Neural cell (in vitro differentiated cells): ENCODE measurements at regions not wholly inside any gene's neighbourhood (a gene's known extent, or its start where the extent isn't known, plus 50 kb on each side); places are given as distances from the start of the nearest gene placed in this dataset.

Experiments
- H2AFZ ChIP-seq: fragments of 200-600, 300-800 bp; sonication (generic), shearing (Covaris generic); 2 replicates; pipeline ENCODE4 v1.6.0; 2014; ENCODE audit warnings: low read depth, mild to moderate bottlenecking, antibody characterized with exemption, low read length, moderate library complexity
- H3F3A ChIP-seq: fragments of 200-600 bp; shearing (Covaris generic); 2 replicates; pipeline ENCODE4 v1.6.1; 2016; ENCODE audit warnings: mild to moderate bottlenecking, moderate library complexity, mixed read lengths, antibody characterized with exemption, low read length; ENCODE audit not compliant: insufficient read depth, poor library complexity, severe bottlenecking
- H3K27ac ChIP-seq: fragments of 200-600, 300-800 bp; sonication (generic), shearing (Covaris generic); 2 replicates; pipeline ENCODE4 v1.5.1; 2014; ENCODE audit warnings: mild to moderate bottlenecking, low read length, moderate library complexity
- H3K27me3 ChIP-seq: fragments of 300-800, 200-600 bp; sonication (generic), shearing (Covaris generic); 2 replicates; pipeline ENCODE4 v1.6.0; 2014; ENCODE audit warnings: mild to moderate bottlenecking, low read depth, low read length, moderate library complexity; ENCODE audit not compliant: insufficient read depth
- H3K36me3 ChIP-seq: fragments of 300-800, 200-600 bp; sonication (generic), shearing (Covaris generic); 2 replicates; pipeline ENCODE4 v1.5.1; 2014; ENCODE audit warnings: mild to moderate bottlenecking, antibody characterized with exemption, low read length, moderate library complexity; ENCODE audit not compliant: insufficient read depth
- H3K4me2 ChIP-seq: fragments of 300-800, 200-600 bp; sonication (generic), shearing (Covaris generic); 2 replicates; pipeline ENCODE4 v1.6.0; 2014; ENCODE audit warnings: mild to moderate bottlenecking, low read length
- H3K4me3 ChIP-seq: fragments of 300-800, 200-600 bp; sonication (generic), shearing (Covaris generic); 2 replicates; pipeline ENCODE4 v1.5.1; 2014; ENCODE audit warnings: mild to moderate bottlenecking, low read length, moderate library complexity
- H3K79me2 ChIP-seq: fragments of 200-600 bp; shearing (Covaris generic); replicated peaks from 2 replicates; pipeline ENCODE4 v1.6.0; 2014; ENCODE audit warnings: mild to moderate bottlenecking, low read length, moderate library complexity; ENCODE audit not compliant: insufficient read depth
- H3K9ac ChIP-seq: fragments of 300-800, 200-600 bp; sonication (generic), shearing (Covaris generic); 2 replicates; pipeline ENCODE4 v1.6.1; 2016; ENCODE audit warnings: mild to moderate bottlenecking, low read length, mixed read lengths
- H3K9me2 ChIP-seq: fragments of 200-600 bp; shearing (Covaris generic); 2 replicates; pipeline ENCODE4 v1.6.1; 2016; ENCODE audit warnings: mild to moderate bottlenecking, low read length, mixed read lengths; ENCODE audit not compliant: insufficient read depth
- H3K9me3 ChIP-seq: fragments of 200-600, 300-800 bp; sonication (generic), shearing (Covaris generic); 2 replicates; pipeline ENCODE4 v1.6.1; 2016; ENCODE audit warnings: mild to moderate bottlenecking, mixed run types, low read length, moderate library complexity, mixed read lengths
- H4K20me1 ChIP-seq: fragments of 200-600 bp; shearing (Covaris generic); 2 replicates; pipeline ENCODE4 v1.6.1; 2016; ENCODE audit warnings: mild to moderate bottlenecking, mixed run types; ENCODE audit not compliant: insufficient read depth
- EP300 ChIP-seq: fragments of 450-650 bp; conservative IDR thresholded peaks from 2 replicates; pipeline ENCODE4 v1.6.1; 2014; ENCODE audit warnings: antibody characterized with exemption, mild to moderate bottlenecking, moderate library complexity; ENCODE audit not compliant: poor library complexity, severe bottlenecking
- EZH2 ChIP-seq: fragments of 200-600, 300-800 bp; shearing (Covaris generic), sonication (generic); IDR thresholded peaks from 2 replicates; pipeline ENCODE4 v1.6.1; 2014; ENCODE audit warnings: antibody characterized with exemption, low read length, borderline replicate concordance, mild to moderate bottlenecking; ENCODE audit not compliant: insufficient read depth, poor library complexity, severe bottlenecking
- MXI1 ChIP-seq: fragments of 450-650 bp; conservative IDR thresholded peaks from 2 replicates; pipeline ENCODE4 v1.6.1; 2014; ENCODE audit warnings: antibody characterized with exemption, mild to moderate bottlenecking; ENCODE audit not compliant: poor library complexity, severe bottlenecking
- POLR2AphosphoS5 ChIP-seq: IDR thresholded peaks from 2 replicates; pipeline ENCODE4 v1.6.1; 2012
- RAD21 ChIP-seq: fragments of 450-650 bp; conservative IDR thresholded peaks from 2 replicates; pipeline ENCODE4 v1.6.1; 2014; ENCODE audit warnings: antibody characterized with exemption, mild to moderate bottlenecking, moderate library complexity
- SMC3 ChIP-seq: fragments of 450-650 bp; conservative IDR thresholded peaks from 2 replicates; pipeline ENCODE4 v1.6.1; 2014; ENCODE audit warnings: antibody characterized with exemption, mild to moderate bottlenecking, moderate library complexity; ENCODE audit not compliant: poor library complexity
- TAF1 ChIP-seq: IDR thresholded peaks from 2 replicates; pipeline ENCODE4 v1.6.1; 2012; ENCODE audit warnings: low read depth
- TF ChIP-seq, protein P1 (sequence below): IDR thresholded peaks from 2 replicates; pipeline ENCODE4 v1.6.1; 2012; ENCODE audit warnings: borderline replicate concordance
- TF ChIP-seq, protein P2 (sequence below): fragments of 450-650 bp; IDR thresholded peaks from 2 replicates; pipeline ENCODE4 v1.5.1; 2014; ENCODE audit warnings: antibody characterized with exemption, mild to moderate bottlenecking, moderate library complexity; ENCODE audit not compliant: poor library complexity, severe bottlenecking

GRCh38 chr12:30188602-30189326, 405.0 kb upstream of the TMTC1 start:
- H4K20me1 ChIP-seq, result no peaks in the 10 kb centered on the region
- H3K9me2 ChIP-seq, result no peaks in the 10 kb centered on the region
- H3F3A ChIP-seq, result no peaks in the 10 kb centered on the region
- H3K9ac ChIP-seq, result no peak overlapping the region
- no peak overlapping the region for H3K4me2 ChIP-seq
- H3K27me3 ChIP-seq, result no peaks in the 10 kb centered on the region
- no peak overlapping the region for H3K27ac ChIP-seq
- H3K4me3 ChIP-seq, result no peak overlapping the region
- TF ChIP-seq RAD21 (no peak), TAF1 (no peak), SMC3 (no peak), MXI1 (no peak), POLR2AphosphoS5 (no peak), EZH2 (no peak), EP300 (no peak)
- TF ChIP-seq, protein P1, sequence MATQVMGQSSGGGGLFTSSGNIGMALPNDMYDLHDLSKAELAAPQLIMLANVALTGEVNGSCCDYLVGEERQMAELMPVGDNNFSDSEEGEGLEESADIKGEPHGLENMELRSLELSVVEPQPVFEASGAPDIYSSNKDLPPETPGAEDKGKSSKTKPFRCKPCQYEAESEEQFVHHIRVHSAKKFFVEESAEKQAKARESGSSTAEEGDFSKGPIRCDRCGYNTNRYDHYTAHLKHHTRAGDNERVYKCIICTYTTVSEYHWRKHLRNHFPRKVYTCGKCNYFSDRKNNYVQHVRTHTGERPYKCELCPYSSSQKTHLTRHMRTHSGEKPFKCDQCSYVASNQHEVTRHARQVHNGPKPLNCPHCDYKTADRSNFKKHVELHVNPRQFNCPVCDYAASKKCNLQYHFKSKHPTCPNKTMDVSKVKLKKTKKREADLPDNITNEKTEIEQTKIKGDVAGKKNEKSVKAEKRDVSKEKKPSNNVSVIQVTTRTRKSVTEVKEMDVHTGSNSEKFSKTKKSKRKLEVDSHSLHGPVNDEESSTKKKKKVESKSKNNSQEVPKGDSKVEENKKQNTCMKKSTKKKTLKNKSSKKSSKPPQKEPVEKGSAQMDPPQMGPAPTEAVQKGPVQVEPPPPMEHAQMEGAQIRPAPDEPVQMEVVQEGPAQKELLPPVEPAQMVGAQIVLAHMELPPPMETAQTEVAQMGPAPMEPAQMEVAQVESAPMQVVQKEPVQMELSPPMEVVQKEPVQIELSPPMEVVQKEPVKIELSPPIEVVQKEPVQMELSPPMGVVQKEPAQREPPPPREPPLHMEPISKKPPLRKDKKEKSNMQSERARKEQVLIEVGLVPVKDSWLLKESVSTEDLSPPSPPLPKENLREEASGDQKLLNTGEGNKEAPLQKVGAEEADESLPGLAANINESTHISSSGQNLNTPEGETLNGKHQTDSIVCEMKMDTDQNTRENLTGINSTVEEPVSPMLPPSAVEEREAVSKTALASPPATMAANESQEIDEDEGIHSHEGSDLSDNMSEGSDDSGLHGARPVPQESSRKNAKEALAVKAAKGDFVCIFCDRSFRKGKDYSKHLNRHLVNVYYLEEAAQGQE, result no peak
- TF ChIP-seq, protein P2, sequence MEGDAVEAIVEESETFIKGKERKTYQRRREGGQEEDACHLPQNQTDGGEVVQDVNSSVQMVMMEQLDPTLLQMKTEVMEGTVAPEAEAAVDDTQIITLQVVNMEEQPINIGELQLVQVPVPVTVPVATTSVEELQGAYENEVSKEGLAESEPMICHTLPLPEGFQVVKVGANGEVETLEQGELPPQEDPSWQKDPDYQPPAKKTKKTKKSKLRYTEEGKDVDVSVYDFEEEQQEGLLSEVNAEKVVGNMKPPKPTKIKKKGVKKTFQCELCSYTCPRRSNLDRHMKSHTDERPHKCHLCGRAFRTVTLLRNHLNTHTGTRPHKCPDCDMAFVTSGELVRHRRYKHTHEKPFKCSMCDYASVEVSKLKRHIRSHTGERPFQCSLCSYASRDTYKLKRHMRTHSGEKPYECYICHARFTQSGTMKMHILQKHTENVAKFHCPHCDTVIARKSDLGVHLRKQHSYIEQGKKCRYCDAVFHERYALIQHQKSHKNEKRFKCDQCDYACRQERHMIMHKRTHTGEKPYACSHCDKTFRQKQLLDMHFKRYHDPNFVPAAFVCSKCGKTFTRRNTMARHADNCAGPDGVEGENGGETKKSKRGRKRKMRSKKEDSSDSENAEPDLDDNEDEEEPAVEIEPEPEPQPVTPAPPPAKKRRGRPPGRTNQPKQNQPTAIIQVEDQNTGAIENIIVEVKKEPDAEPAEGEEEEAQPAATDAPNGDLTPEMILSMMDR, result no peak
- H2AFZ ChIP-seq, result no peak overlapping the region
- no peaks in the 10 kb centered on the region for H3K36me3 ChIP-seq
- H3K9me3 ChIP-seq, result no peaks in the 10 kb centered on the region
- H3K79me2 ChIP-seq, result no peaks in the 10 kb centered on the region

- Histone ChIP-seq H3K4me2 (no peak overlapping the region), H3K27me3 (no peaks in the 10 kb centered on the region), H3K9me3 (no peaks in the 10 kb centered on the region), H2AFZ (no peak overlapping the region), H3F3A (no peaks in the 10 kb centered on the region), H3K4me3 (no peak overlapping the region), H3K36me3 (no peaks in the 10 kb centered on the region), H3K27ac (no peak overlapping the region), H4K20me1 (no peaks in the 10 kb centered on the region), H3K79me2 (no peaks in the 10 kb centered on the region), H3K9ac (no peak overlapping the region), H3K9me2 (no peaks in the 10 kb centered on the region)
- TF ChIP-seq SMC3 (no peak), MXI1 (no peak), RAD21 (no peak), TAF1 (no peak), EZH2 (no peak), POLR2AphosphoS5 (no peak), EP300 (no peak)
- TF ChIP-seq, protein P1, result no peak
- TF ChIP-seq, protein P2, result no peak
These were observed 403.7 kb upstream of the TMTC1 start for GRCh38 chr12:30187426-30187825.
